GM21360 (cell line): ENCODE measurements at regions not wholly inside any gene's neighbourhood (a gene's known extent, or its start where the extent isn't known, plus 50 kb on each side); places are given as distances from the start of the nearest gene placed in this dataset.
"Not testable (repeated sequence)": the region's sequence is repeated elsewhere in the genome, so short reads cannot be mapped to it uniquely, and the experiment has no call there.

ENCODE experiments used
- ATAC-seq: cut with Tn5 transposase; IDR thresholded peaks from one replicate; pipeline ENCODE4 v1.9.1; 2021; ENCODE audit warnings: mild to moderate bottlenecking, moderate library complexity; ENCODE audit not compliant: unreplicated experiment

GRCh38 chr5:74406844-74407243 is 233.7 kb downstream of the ENC1 start:
- no peak for ATAC-seq

- ATAC-seq = no peak
Observed at GRCh38 chr5:74405593-74405992, 234.9 kb downstream of the ENC1 start.

- ATAC-seq = no peak
Observed at GRCh38 chr5:74404574-74405508, 235.7 kb downstream of the ENC1 start.

GRCh38 chr5:74403771-74404170 is 236.8 kb downstream of the ENC1 start:
- no peak for ATAC-seq

- no peak for ATAC-seq
Observed at GRCh38 chr5:74402553-74402952, 238.0 kb downstream of the ENC1 start.

GRCh38 chr5:74401946-74402320 is 238.6 kb downstream of the ENC1 start:
- no peak for ATAC-seq

GRCh38 chr5:74401281-74401945 is 239.1 kb downstream of the ENC1 start:
- no peak for ATAC-seq

- ATAC-seq = no peak
Observed at GRCh38 chr5:74400067-74400466, 240.5 kb downstream of the ENC1 start.

- ATAC-seq = no peak
Observed at GRCh38 chr5:74396913-74397622, 243.5 kb downstream of the ENC1 start.

GRCh38 chr5:74394916-74395880 is 245.3 kb downstream of the ENC1 start:
- no peak for ATAC-seq

- ATAC-seq = no peak
Observed at GRCh38 chr5:74394528-74394915, 246.0 kb downstream of the ENC1 start.

- no peak for ATAC-seq
Observed at GRCh38 chr5:74393943-74394342, 246.6 kb downstream of the ENC1 start.

- ATAC-seq = no peak
Observed at GRCh38 chr5:74392711-74393351, 247.7 kb downstream of the ENC1 start.

GRCh38 chr5:74391410-74391809 is 249.1 kb downstream of the ENC1 start:
- ATAC-seq = no peak

- no peak for ATAC-seq
Observed at GRCh38 chr5:74390822-74391221, 249.7 kb downstream of the ENC1 start.

- ATAC-seq = no peak
Observed at GRCh38 chr5:74390306-74390637, 250.3 kb downstream of the ENC1 start.

- no peak for ATAC-seq
Observed at GRCh38 chr5:74389531-74390305, 250.8 kb downstream of the ENC1 start.

- ATAC-seq = not testable (repeated sequence)
Observed at GRCh38 chr5:74388411-74388810, 252.1 kb downstream of the ENC1 start.

- no peak for ATAC-seq
Observed at GRCh38 chr5:74386571-74387334, 253.8 kb downstream of the ENC1 start.
